Gastroesophageal sphincter (tissue), 4 donors: ENCODE measurements at regions not wholly inside any gene's neighbourhood (a gene's known extent, or its start where the extent isn't known, plus 50 kb on each side); places are given as distances from the start of the nearest gene placed in this dataset.

ENCODE experiments used
- ATAC-seq: fragments of 150-250 bp; one replicate; pipeline ENCODE4 v1.9.1; 2016; ENCODE audit warnings: mild to moderate bottlenecking, moderate library complexity
- H3K27ac ChIP-seq, 4 donors: fragments of 200-600 bp; sonication (generic) in 3 of 4; 1 replicate in 3 of 4; 2 replicates in 1 of 4; pipeline ENCODE4 v1.5.1; 2016 to 2019
- H3K27me3 ChIP-seq: fragments of 200-600 bp; sonication (generic); one replicate; pipeline ENCODE4 v1.5.1; 2019
- H3K36me3 ChIP-seq, 2 donors: fragments of 200-600 bp; sonication (generic); one replicate each; pipeline ENCODE4 v1.5.1; 2019; ENCODE audit warnings: control low read depth in 1 of 2
- H3K4me1 ChIP-seq, 3 donors: fragments of 200-600 bp; sonication (generic); 1 replicate in 2 of 3; 2 replicates in 1 of 3; pipeline ENCODE4 v1.5.1; 2016 to 2019; ENCODE audit warnings: control low read depth in 2 of 3
- H3K4me3 ChIP-seq, 2 donors: fragments of 200-600 bp; sonication (generic); one replicate each; pipeline ENCODE4 v1.5.1; 2019; ENCODE audit warnings: mild to moderate bottlenecking in 1 of 2, moderate library complexity in 1 of 2
- H3K9me3 ChIP-seq, 3 donors: fragments of 200-600 bp; sonication (generic); one replicate each; pipeline ENCODE4 v1.5.1; 2017 to 2019; ENCODE audit warnings: control low read depth in 2 of 3
- CTCF ChIP-seq, 4 experiments: fragments of 200-600 bp in 2 of 4; fragments of 450-650 bp in 2 of 4; sonication (generic) in 1 of 4; IDR thresholded peaks; one replicate each; pipeline ENCODE4 v1.5.1; 2017 to 2019; ENCODE audit warnings: antibody characterized with exemption in 4 of 4, mild to moderate bottlenecking in 2 of 4, moderate library complexity in 2 of 4
- EP300 ChIP-seq: sonication (generic); formaldehyde crosslinking; IDR thresholded peaks from one replicate; pipeline ENCODE4 v1.6.1; 2017; ENCODE audit warnings: antibody characterized with exemption, mild to moderate bottlenecking
- POLR2A ChIP-seq, 2 donors: fragments of 450-650 bp; IDR thresholded peaks; one replicate each; pipeline ENCODE4 v1.6.1; 2017; ENCODE audit warnings: antibody characterized with exemption in 2 of 2, mild to moderate bottlenecking in 2 of 2, moderate library complexity in 1 of 2
- POLR2AphosphoS5 ChIP-seq: sonication (generic); formaldehyde crosslinking; IDR thresholded peaks from one replicate; pipeline ENCODE4 v1.6.1; 2017; ENCODE audit warnings: antibody characterized with exemption
- WGBS, 2 donors: methylation state at CpG; one replicate each; pipeline ENCODE4 v1.1.5; 2018; ENCODE audit warnings: low coverage in 1 of 2; 5-methylcytosine and 5-hydroxymethylcytosine counted together

- H3K27ac ChIP-seq, result no peak overlapping the region
- peaks cover 0 to 8% of the 10 kb centered on the region in 2 donors for H3K36me3 ChIP-seq
- WGBS, 2 donors, result 92% methylated on average over 4 of the region's 8 CpGs; no CpG with 5 or more reads in 1 of the 2 donors
- H3K4me3 ChIP-seq, result no peak overlapping the region
- ATAC-seq, result no peak
- TF ChIP-seq CTCF (IDR thresholded peaks at IDR 0.05) (no peak), POLR2A (IDR thresholded peaks at IDR 0.05) (no peak), EP300 (no peak), POLR2AphosphoS5 (no peak)
- no peaks in the 10 kb centered on the region for H3K27me3 ChIP-seq
- H3K4me1 ChIP-seq, result no peaks in the 10 kb centered on the region
- peaks cover 0 to 12% (median 0%) of the 10 kb centered on the region in 3 donors for H3K9me3 ChIP-seq
These were observed 1445.7 kb downstream of the UQCRFS1 start for GRCh38 chr19:27767234-27767633.

- H3K9me3 ChIP-seq, result peaks cover 0 to 20% (median 0%) of the 10 kb centered on the region in 3 donors
- TF ChIP-seq POLR2AphosphoS5 (no peak), POLR2A (IDR thresholded peaks at IDR 0.05) (no peak), CTCF (IDR thresholded peaks at IDR 0.05) (no peak), EP300 (no peak)
- H3K27ac ChIP-seq, result no peak overlapping the region
- no peak overlapping the region for H3K4me3 ChIP-seq
- no peaks in the 10 kb centered on the region for H3K4me1 ChIP-seq
- ATAC-seq, result no peak
- 83 to 93% methylated on average over 10 to 11 of the region's 12 CpGs for WGBS, 2 donors
- peaks cover 0 to under 1% of the 10 kb centered on the region in 2 donors for H3K36me3 ChIP-seq
- no peaks in the 10 kb centered on the region for H3K27me3 ChIP-seq
These were observed 1446.8 kb downstream of the UQCRFS1 start for GRCh38 chr19:27765912-27766725.

GRCh38 chr19:27765397-27765796 lies 1447.6 kb downstream of the UQCRFS1 start:
- H3K4me1 ChIP-seq, result no peaks in the 10 kb centered on the region
- no peak overlapping the region for H3K4me3 ChIP-seq
- no peak overlapping the region for H3K27ac ChIP-seq
- H3K36me3 ChIP-seq, result no peaks in the 10 kb centered on the region
- no peaks in the 10 kb centered on the region for H3K27me3 ChIP-seq
- TF ChIP-seq EP300 (no peak), POLR2AphosphoS5 (no peak), CTCF (IDR thresholded peaks at IDR 0.05) (no peak), POLR2A (IDR thresholded peaks at IDR 0.05) (no peak)
- H3K9me3 ChIP-seq, result peaks cover 0 to 20% (median 0%) of the 10 kb centered on the region in 3 donors
- WGBS, 2 donors, result 78 to 87% methylated on average over 6 of the region's 7 CpGs
- ATAC-seq, result no peak

GRCh38 chr19:27764186-27764804 lies 1448.7 kb downstream of the UQCRFS1 start:
- H3K36me3 ChIP-seq, result no peaks in the 10 kb centered on the region
- no peak overlapping the region for H3K4me3 ChIP-seq

More at GRCh38 chr19:27764186-27764804, 1448.7 kb downstream of the UQCRFS1 start:
- TF ChIP-seq EP300 (no peak), CTCF (IDR thresholded peaks at IDR 0.05) (no peak), POLR2A (IDR thresholded peaks at IDR 0.05) (no peak), POLR2AphosphoS5 (no peak)
- Histone ChIP-seq H3K9me3 (peaks cover 0 to 20% (median 0%) of the 10 kb centered on the region in 3 donors), H3K27ac (no peak overlapping the region), H3K27me3 (no peaks in the 10 kb centered on the region), H3K4me1 (no peaks in the 10 kb centered on the region)
- 90 to 94% methylated on average over 2 of the region's 5 CpGs for WGBS, 2 donors
- ATAC-seq, result no peak
